Left forelimb (tissue), 1 donor: ENCODE measurements at regions not wholly inside any gene's neighbourhood (a gene's known extent, or its start where the extent isn't known, plus 50 kb on each side); places are given as distances from the start of the nearest gene placed in this dataset.

Experiments
- DNase-seq: peaks from one replicate; pipeline ENCODE4 v3.0.0-alpha.2; 2018; ENCODE audit warnings: low spot score

DNA sequence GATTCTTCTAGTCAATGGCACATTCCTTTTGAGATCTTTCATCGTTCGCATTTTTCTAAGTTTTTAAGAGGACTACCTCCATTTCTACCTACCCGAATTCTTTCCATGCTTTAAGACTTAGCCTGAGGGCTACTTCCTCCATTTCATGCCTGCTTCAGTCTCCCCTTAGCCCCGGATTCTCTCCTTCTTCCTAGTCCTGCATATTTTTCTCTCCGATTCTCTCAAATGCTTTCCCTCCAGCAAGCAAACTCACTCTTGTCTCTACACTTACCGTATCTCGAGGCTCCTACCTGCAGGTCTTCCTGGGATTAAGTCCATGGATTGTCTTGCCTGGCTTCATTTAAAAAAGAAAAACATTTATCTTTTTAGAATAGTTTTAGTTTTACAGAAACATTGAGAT is 354.4 kb downstream of the MYCN start:
- no peak for DNase-seq

DNA sequence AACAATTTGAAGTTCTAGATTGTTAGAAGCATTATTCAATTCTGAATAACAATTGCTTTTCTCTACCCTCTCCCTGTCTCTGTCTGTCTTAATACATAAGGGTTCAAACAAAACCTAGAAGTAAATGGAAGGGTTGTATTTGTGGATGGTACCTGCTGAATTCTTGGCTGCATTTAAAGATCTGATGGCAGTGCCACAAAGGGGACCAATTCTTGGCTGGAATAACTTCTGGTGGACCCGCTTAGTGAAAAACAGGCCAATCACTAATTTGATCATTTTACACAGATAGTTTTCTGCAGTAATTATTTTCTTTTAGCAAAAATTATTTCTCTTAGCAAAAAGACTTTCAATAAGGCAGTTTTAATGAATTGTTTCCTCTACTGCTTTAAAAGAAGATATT is 353.5 kb downstream of the MYCN start:
- no peak for DNase-seq

DNA sequence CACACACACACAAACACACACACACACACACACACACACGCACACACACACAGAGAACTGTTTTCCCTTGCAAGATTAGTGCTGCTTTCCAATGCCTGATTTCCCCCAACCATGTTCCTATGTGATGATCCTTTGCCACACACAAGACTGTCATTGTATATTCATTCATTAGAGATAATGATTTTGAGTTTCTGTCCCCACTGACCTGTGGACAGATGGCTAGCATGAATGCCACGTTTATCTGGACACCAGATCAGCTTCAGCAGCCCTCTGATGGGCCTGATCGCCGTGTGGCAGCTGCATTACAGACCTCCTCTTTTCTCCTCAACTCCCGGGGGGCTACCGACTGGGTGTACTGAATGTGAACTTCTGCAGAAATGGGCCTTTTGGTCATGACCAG is 353.0 kb downstream of the MYCN start:
- DNase-seq, result no peak

DNA sequence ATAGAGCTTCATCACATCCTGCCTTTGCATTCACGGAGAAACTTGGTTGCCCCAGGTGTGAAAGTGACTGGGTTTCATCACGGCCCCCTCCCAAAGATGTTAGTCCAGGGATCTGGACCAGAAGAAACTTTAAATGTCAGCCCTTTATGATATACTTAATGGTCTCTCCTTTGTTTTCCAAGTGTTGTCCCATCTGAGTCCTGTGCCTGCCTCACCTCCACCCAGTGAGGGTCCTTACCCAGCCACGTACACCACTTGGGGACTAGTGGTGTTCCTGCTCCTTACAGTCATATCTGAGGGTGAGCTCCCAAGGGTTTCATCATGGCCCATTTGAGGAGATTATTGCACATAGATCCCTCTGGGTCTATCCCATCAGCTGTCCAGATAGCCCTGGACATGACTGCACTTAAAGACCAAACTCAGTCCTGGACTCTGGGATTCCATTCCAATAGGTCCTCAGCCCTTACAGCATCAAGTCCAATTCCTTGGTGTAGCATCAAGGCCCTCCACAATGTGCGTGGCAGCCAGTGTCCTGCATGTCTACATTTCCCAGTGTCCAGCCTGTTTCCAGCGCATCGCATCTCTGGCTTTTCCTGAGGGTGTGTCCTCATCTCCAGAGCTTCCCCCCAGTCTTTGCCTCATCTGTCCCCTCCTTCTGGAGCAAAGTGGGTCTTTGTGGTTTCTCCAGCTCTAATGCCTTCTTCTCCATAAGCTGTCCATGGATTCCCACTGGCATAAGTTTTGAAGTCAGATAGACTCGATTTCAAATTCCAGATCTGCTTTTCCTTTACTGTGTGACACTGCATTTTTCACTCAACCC is 351.6 kb downstream of the MYCN start:
- no peak for DNase-seq

DNA sequence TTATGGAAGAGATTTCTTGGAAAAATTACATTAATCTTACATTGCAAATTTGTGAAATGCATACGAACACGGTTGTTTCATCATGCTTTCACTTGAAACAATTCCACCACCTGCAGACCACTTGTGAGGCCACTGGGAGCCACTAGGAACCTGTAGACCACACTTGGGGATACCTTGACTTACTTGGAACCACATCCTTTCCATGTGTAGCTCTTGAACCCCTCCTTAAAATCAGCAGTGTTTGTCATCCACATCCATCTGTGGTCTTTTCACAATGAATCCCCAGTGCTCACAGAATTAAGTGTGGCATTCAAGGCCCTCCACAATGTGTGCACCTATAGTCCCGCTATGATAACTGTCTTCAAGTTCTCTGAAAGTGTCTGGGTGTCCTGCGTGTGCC is 350.9 kb downstream of the MYCN start:
- no peak for DNase-seq

DNA sequence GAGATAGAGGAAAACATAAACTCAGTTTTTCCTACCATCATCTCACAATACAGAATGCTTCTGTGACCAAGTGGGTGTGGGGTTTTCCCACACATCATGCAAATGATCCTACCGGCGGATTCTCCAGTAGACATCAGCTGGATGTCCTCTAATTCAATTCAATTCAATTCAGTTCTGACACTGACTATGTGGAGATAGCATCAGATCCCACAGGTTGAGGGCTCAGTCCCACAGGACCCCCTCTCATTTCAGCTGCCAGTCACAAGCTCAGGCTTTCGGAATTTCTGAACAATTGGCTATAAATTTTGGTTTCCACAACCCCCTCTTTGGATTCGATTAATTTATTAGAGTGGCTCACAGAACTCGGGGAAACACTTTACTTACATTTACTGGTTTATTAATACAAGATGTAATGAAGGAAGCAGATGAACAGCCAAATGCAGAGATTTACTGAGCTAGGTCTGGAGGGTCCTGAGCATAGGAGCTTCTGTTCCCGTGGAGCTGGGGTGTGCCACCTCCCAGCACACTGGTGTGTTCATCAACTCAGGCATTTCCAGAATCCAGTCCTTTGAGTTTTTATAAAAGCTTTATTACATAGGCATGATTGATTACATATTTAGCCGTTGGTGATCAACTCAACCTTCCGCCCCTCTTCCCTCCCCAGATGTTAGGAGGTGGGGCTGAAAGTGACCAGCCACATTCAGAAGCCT is 350.1 kb downstream of the MYCN start:
- no peak for DNase-seq

DNA sequence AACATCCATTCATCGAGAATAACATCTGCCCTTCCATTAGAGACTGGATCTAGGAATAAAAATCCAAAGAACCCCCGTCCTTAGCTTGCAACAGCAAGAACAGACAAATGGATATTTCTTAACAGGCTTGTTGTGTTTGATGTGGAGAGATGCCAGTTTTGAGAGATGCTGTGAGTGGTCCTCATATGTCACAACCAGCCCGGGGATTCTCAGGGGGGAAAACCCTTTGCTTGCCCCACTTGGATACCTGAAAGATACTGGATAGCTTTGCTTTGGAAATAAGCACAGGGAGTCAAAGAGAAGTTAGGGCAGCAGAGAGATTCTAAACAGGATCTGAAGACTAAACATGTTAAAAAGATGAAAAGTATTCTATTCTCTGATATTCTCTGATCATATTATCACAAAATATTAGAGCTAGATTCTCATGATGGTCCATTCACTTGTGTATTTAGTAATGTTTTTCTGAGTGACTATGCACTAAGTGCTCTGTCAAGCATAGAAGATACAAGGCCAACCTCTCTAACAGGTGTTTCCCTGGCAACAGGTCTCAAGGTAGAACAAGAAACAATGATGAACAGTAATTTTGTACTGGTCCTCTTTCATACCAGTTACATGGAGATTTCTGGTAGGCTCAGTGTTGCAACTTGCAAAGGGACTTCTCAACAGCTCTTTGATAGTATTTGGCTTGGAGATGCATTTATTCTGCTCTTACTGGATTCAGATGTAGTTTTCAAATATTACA is 348.2 kb downstream of the MYCN start:
- no peak for DNase-seq

DNA sequence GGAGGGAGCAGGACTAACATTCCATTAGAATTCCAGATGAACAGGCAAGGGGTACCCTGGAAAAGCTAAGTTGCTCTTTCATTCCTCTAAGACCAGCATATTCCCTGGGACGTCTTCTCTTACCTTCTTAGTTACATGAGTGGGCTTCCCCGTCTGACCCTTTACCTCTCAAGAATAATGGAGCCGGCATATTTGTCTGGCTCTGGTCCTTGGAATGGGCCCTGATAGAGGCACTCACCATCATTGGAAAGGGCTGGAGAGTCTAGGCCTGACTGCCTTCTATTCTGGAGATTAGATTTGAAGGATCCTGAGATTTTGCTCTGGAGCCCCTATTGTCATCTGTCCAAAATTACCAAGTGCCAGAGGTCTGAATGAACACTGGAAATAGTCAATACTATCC is 347.5 kb downstream of the MYCN start:
- no peak for DNase-seq

DNA sequence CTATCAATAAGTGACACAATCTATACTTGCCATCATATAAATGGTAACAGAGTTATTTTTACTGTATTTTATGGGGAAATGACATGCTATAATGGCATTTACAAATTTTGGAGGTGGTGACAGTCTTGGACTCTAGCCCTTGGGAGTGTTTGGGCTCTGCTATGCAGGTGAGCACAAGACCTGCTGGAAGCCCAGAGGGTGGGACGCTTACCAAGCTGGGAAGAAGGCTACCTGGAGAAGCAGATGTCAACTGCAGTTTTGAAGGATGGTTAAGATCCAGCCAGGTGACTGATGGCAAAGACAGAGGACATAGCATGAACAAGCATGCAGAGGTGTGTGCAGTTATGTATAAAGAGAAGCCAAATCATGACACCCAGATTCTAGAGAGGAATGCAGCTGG is 346.9 kb downstream of the MYCN start:
- DNase-seq, result no peak

DNA sequence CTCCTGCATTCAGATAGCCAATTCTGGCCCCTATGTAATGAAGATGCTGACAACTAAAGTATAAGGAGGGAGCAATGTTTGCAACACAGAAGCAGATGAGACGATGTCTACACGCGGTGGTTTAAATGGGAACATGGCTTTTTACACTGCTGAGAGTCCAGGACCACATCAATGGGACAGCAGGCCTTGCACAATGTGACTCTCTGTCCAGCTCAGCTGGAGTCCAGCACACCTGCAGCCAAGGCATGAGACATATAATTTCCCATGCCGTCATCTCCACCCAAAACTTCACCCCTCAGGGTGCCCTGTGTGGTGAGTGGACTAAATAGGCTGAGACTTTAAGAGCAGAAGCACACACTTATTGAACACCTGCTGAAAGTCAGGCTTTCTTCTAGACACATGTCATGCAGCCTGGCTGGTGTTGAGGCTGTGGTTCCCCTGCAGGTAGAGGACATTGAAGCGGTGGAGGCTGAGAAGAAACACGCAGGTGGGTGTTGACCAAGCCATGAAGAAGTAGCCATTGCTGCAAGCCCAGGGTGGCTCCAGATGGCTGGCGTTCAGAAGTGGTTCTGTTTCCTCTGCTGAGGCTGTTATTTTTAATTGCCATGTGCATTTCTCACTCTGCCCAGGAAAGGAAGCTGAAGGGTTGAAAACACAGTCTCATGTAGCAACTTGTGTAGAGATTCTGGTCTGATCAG is 345.6 kb downstream of the MYCN start:
- DNase-seq, result no peak

DNA sequence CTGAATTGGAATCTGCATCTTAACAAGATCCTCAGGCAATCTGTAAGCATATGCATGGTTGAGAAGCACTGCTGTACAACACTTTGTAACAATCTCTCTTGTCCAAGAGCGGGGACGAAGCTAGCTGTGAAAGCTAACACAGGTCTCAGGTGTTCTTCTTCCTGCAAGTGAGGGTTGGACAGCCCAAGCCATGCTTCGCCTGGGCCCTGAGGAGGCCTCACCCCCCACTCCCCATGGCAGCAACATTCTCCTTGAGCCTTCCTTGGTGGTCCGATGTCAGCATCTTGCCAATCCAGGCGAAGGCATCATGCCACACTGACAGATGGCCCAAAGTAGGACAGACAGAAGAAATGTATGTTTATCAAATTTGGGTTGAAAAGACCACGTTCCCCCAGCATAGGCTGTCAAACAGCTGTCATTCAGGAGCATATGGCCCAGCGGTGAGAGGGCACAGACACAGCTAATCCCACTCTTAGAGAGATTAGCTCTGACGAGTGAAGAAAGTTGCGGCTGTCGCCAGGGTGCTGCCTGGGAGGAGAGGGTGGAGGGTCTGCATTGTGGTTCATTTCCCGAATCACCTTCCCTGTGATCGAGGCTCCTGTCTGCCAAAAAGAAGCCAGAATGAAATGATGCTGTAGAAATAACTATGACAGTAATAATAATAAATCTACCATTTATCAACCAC is 344.7 kb downstream of the MYCN start:
- no peak for DNase-seq

DNA sequence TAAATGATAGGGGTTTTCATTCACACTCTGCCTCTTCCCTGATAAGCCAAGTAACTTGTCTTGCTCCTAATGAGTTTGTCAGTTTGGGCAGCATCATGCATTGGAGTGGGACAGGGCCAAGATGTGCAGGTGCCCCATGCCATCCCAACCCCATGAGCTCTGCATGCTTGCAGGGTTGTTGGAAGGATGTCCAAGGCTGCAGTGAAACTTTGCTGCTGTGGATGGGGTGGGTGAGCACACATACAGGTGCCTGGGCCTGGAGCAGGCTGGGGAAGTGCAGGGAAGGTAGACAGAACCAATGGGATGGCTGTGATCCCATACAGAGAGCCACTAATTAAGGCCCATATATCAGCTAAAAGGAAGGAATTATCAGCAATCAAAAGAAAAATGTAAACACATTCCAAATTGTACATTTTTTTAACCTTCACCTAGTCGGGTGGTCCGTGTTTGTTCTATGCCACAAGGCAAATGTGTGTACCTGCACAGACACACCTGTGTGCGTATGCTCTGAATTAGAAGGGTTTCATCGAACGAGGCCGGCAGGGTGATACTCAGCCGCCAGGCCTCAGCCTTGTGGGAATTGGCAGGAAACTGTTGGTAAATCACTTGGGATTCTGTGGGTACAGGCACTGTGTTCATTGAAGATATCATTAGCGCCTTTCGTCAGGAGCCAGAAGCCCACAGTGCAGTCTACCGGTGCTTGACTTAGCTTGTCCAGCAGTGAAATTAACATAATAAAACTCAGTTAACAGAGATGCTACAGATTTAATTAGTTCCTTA is 342.9 kb downstream of the MYCN start:
- DNase-seq, result no peak

DNA sequence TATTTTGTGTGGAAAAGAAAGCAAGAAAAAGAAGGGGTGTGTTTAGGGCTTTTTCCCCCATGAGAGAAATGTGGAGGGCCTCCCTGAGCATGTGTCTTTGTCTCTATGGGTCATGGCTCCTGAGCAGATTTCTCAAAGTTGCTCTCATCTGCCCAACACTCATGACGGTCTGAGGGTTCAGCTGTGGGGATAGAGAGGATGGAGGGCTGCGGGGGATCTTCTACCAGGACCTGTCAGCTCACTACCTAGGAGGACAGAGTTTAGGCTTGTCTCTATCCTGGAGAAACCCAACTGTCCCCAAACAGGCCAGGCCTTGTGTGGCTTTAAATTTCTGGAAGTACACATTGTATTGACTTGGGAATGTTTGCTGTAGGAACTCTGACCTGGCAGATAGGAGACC is 342.2 kb downstream of the MYCN start:
- DNase-seq, result no peak

DNA sequence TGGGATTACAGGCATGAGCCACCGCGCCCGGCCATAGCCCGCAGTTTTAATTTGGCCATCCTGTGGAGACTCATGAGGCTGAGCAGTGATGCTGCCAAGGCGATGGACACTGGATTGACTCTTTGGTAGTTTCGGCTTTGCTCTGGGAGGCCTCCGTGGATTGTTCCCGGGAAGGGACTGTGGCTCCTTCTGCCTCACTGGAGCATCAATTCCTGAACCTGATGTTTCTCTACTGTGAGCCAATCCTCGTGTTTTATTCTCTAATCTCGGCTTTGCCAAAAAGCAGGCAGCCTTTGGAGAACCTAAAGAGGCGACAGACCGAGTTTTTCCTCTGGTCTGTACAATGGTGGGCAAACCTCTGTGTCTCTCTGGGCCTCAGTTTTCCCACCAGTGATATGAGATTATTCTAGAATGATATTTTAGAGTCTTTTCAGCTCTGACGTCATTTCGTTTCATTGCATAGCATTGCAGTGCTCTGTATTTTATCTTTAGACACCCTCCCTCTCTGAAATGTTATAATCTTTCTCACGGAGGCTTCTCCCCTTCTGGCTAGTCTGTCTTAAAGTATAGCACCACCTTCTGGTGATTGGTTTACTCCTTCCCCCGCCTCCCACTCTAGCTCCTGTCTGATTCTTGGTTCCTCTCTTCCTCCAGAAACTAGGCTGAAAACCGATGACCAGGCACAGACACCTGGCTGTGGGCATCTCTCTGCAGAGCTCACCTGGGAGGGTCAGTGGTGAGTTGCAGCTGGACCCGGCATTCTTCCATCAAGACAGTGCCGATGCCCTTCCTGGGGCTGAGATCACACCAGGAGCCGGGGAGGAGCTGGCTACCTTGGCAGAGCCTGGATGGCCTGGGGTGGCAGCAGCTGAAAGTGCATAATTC is 341.3 kb downstream of the MYCN start:
- DNase-seq, result no peak

DNA sequence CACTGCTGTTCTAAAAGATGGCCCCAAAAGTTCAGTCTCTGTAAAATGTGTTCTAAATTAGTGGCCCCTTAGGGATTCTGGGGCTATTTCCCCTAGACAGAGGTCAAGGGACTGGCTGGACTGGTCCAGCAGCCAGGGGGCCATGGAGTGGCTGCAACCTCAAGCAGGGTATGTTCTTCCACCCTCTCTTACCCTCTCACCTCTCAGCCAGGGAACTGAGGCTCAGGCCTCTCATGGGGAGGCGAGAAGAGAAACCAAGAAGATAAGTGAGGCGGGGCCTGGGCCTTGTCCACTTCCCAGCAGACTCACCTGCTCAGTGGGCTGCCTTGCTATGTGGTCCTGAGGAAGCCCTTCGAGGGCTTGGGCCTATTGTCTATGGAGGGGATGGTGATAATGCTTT is 339.7 kb downstream of the MYCN start:
- DNase-seq, result no peak

DNA sequence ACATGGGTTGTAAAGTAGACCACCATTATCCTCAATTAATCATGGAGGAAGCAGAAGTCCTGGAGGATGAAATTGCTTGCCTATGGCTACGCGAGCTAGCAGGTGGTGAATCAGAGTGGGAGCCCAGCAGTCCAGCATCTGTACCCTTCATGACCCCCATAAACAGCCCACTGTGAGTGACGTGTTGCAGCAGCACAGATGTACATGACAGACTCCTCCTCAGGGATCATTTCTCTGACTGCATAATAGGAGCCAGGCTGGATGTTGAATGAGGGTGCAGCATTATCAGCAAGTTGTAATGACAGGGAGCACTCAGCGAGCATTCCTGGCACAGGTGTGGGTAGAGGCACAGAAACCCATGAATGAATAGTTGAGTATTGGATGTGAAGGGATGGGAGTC is 339.3 kb downstream of the MYCN start:
- no peak for DNase-seq

DNA sequence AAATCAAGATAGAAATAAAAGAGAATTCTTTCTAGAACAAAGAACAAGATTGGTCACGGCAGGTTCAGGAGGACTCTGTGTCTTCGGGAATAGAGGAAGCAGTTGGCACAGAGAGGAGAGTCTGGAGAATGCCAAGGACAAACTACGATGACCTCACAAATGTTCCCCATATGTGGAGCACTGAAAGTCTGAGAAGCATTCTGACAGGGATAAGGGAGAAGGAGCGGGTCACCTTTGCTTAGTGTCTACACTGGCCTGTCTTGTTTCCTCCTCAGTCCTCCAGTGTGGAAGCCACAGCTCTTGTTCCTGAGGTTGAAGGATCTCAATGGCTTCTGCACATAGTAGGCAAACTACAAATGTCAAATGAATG is 338.8 kb downstream of the MYCN start:
- no peak for DNase-seq

DNA sequence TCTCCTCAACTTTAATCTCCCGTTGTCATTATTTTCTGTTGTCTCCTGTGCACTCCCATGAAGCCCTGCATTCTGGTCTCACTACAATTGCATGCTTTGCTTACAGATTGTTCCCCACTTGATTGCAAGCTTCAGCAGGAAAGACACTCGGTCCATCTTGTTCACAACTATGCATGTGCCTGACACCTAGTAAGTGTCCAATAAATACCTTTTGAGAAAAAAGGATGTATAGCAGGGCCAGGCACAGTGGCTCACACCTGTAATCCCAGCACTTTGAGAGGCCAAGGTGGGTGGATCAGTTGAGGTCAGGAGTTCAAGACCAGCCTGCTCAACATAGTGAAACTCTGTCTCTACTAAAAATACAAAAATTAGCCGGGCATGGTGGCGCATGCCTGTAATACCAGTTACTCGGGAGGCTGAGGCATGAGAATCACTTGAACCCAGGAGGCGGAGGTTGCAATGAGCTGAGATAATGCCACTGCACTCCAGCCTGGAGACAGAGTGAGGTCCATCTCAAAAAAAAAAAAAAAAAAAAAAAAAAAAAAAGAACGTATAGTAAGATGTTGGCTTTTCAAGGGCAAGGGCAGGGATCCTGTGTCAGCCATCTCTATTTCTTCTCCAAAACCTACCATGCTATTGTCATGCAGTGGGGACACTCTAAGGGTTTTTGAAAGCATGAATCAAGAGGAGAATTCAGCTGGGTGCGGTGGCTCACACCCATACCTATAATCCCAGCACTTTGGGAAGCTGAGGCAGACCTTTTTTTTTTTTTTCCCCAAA is 338.3 kb downstream of the MYCN start:
- DNase-seq, result no peak

DNA sequence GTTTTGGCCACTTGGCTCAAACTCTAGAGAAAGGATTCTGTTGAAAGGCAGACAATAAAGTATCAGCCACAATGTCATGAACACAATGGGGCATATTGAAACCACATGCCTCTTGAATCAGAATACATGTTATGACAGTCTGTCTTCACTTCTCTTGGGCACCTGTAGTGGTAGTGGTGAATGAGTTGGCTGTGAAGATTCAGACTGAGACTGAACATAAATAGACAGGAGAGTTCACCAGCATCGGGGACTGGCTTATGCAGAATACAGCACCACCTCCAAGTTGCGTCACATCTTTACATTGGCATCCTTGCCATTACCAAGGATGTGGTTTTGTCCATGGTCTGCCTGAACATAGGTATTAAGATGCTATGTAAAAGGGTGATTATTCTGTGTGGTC is 336.8 kb downstream of the MYCN start:
- no peak for DNase-seq
